DOHH2 (cell line): ENCODE measurements at regions not wholly inside any gene's neighbourhood (a gene's known extent, or its start where the extent isn't known, plus 50 kb on each side); places are given as distances from the start of the nearest gene placed in this dataset.

Source experiments
- H3F3A ChIP-seq: fragments of 200-600 bp; sonication (generic), shearing (Covaris generic); 2 replicates; pipeline ENCODE4 v1.6.0; 2016; ENCODE audit warnings: antibody characterized with exemption, mild to moderate bottlenecking; ENCODE audit not compliant: control insufficient read depth, insufficient read depth
- H3K27ac ChIP-seq: fragments of 200-600 bp; sonication (generic); 2 replicates; pipeline ENCODE4 v1.5.1; 2014; ENCODE audit warnings: low read depth, mild to moderate bottlenecking, low read length, moderate library complexity
- H3K27me3 ChIP-seq: fragments of 200-600 bp; sonication (generic); 2 replicates; pipeline ENCODE4 v1.6.1; 2014; ENCODE audit warnings: mild to moderate bottlenecking, low read length, mixed read lengths; ENCODE audit not compliant: control insufficient read depth
- H3K36me3 ChIP-seq: fragments of 200-600 bp; sonication (generic); 2 replicates; pipeline ENCODE4 v1.6.1; 2014; ENCODE audit warnings: mild to moderate bottlenecking, low read length, moderate library complexity, mixed read lengths; ENCODE audit not compliant: control insufficient read depth
- H3K4me1 ChIP-seq: fragments of 200-600 bp; sonication (generic); 2 replicates; pipeline ENCODE4 v1.6.1; 2014; ENCODE audit warnings: mild to moderate bottlenecking, low read length, mixed read lengths; ENCODE audit not compliant: control insufficient read depth
- H3K4me2 ChIP-seq: fragments of 200-600 bp; sonication (generic); 2 replicates; pipeline ENCODE4 v1.6.0; 2014; ENCODE audit warnings: mild to moderate bottlenecking, low read length, moderate library complexity
- H3K4me3 ChIP-seq: fragments of 200-600 bp; sonication (generic); 2 replicates; pipeline ENCODE4 v1.5.1; 2014; ENCODE audit warnings: mild to moderate bottlenecking, low read length, mixed read lengths
- H3K79me2 ChIP-seq: fragments of 200-600 bp; sonication (generic); 2 replicates; pipeline ENCODE4 v1.6.1; 2014; ENCODE audit warnings: mild to moderate bottlenecking, low read length, mixed read lengths; ENCODE audit not compliant: control insufficient read depth
- H3K9me2 ChIP-seq: fragments of 200-600 bp; sonication (generic); replicated peaks from 2 replicates; pipeline ENCODE4 v1.6.1; 2014; ENCODE audit warnings: mild to moderate bottlenecking, low read length, mixed read lengths; ENCODE audit not compliant: control insufficient read depth
- H3K9me3 ChIP-seq: fragments of 200-600 bp; sonication (generic); 2 replicates; pipeline ENCODE4 v1.6.1; 2014; ENCODE audit warnings: antibody characterized with exemption, low read length, mixed read lengths; ENCODE audit not compliant: control insufficient read depth, insufficient read depth
- H4K20me1 ChIP-seq: fragments of 200-600 bp; sonication (generic); 2 replicates; pipeline ENCODE4 v1.6.0; 2014; ENCODE audit warnings: low read depth, mild to moderate bottlenecking, antibody characterized with exemption, low read length, moderate library complexity; ENCODE audit not compliant: control insufficient read depth, insufficient read depth
- EZH2phosphoT487 ChIP-seq: fragments of 200-600 bp; sonication (generic); IDR thresholded peaks from 2 replicates; pipeline ENCODE4 v1.6.1; 2017; ENCODE audit warnings: borderline replicate concordance, mild to moderate bottlenecking, antibody characterized with exemption, low read length, moderate library complexity, mixed read lengths
- TF ChIP-seq, protein P1 (sequence below): fragments of 200-600 bp; sonication (generic); IDR thresholded peaks from one replicate; pipeline ENCODE4 v1.5.1; 2014; ENCODE audit warnings: antibody characterized with exemption, mild to moderate bottlenecking, low read depth, low read length; ENCODE audit not compliant: poor library complexity, severe bottlenecking

DNA sequence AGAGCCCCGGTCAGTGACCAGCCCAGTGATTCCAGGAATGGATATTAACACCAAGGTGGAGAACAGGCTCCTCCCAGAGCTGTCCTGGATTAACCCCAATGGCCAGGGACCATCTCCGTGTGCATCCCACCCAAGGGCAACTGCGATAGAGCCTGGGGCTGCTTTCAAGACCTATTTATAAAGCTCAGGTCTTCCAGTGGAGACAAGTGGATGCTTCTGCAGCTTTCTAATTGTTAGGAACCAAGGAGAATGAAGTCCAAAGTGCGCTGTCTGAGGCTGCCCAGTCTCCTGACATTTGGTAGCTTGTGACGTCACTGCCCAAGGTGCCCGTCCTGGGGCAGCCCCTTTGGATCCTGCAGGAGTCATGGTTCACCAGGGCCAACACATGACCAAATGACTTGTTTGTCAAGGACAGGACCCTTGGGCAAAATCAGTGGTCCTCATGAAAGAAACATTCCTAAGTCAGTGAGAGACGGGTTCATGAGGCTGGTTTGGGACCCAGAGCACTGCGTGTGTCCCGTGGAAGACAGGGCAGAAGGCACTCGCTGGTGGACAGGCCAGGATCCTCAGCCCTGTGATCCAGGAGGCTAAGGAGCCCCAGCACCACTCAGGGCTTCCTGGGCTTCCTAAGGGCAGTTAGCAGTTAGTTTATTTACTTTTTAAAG, 174.9 kb downstream of the ANKRD60 start:
- no peaks in the 10 kb centered on the region for H3K79me2 ChIP-seq
- no peak for TF ChIP-seq EZH2phosphoT487
- TF ChIP-seq, protein P1, sequence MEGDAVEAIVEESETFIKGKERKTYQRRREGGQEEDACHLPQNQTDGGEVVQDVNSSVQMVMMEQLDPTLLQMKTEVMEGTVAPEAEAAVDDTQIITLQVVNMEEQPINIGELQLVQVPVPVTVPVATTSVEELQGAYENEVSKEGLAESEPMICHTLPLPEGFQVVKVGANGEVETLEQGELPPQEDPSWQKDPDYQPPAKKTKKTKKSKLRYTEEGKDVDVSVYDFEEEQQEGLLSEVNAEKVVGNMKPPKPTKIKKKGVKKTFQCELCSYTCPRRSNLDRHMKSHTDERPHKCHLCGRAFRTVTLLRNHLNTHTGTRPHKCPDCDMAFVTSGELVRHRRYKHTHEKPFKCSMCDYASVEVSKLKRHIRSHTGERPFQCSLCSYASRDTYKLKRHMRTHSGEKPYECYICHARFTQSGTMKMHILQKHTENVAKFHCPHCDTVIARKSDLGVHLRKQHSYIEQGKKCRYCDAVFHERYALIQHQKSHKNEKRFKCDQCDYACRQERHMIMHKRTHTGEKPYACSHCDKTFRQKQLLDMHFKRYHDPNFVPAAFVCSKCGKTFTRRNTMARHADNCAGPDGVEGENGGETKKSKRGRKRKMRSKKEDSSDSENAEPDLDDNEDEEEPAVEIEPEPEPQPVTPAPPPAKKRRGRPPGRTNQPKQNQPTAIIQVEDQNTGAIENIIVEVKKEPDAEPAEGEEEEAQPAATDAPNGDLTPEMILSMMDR, result no peak
- H3K9me2 ChIP-seq, result no peaks in the 10 kb centered on the region
- no peaks in the 10 kb centered on the region for H3K36me3 ChIP-seq
- H3K27me3 ChIP-seq, result no peaks in the 10 kb centered on the region; the same call in 1 of the 2 replicates
- H4K20me1 ChIP-seq, result no peaks in the 10 kb centered on the region
- H3K27ac ChIP-seq, result no peak overlapping the region
- peaks cover 5% of the 10 kb centered on the region; the same call in 1 of the 2 replicates for H3K9me3 ChIP-seq
- no peak overlapping the region for H3K4me3 ChIP-seq
- no peaks in the 10 kb centered on the region for H3K4me1 ChIP-seq
- no peak overlapping the region for H3K4me2 ChIP-seq
- H3F3A ChIP-seq, result no peaks in the 10 kb centered on the region

DNA sequence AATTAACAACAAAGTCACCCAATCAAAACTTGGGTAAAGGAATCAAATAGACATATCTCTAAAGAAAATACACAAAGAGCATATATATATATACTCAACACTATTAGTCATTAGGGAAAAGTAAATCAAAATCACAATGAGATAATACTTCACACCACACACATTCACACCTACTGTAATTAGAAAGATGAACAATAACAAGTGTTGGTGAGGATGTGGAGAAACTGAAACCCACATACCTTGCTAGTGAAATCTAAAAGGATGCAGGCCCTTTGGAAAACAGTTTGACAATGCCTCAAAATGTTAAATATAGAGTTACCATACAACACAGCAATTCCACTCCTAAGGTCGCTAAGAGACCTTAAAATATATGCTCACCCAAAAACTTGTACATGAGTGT, 177.1 kb downstream of the ANKRD60 start:
- H3K27me3 ChIP-seq, result no peaks in the 10 kb centered on the region; the same call in 1 of the 2 replicates
- no peaks in the 10 kb centered on the region for H3K4me1 ChIP-seq
- TF ChIP-seq, protein P1, result no peak
- TF ChIP-seq EZH2phosphoT487, result no peak
- H3K9me2 ChIP-seq, result no peaks in the 10 kb centered on the region
- no peaks in the 10 kb centered on the region for H3K79me2 ChIP-seq
- no peak overlapping the region for H3K27ac ChIP-seq
- H3K36me3 ChIP-seq, result no peaks in the 10 kb centered on the region
- H3F3A ChIP-seq, result no peaks in the 10 kb centered on the region
- no peak overlapping the region for H3K4me3 ChIP-seq
- H3K4me2 ChIP-seq, result no peak overlapping the region
- H3K9me3 ChIP-seq, result peaks cover 5% of the 10 kb centered on the region; the same call in 1 of the 2 replicates
- no peaks in the 10 kb centered on the region for H4K20me1 ChIP-seq

- Histone ChIP-seq H3K4me3 (no peak overlapping the region), H3K36me3 (no peaks in the 10 kb centered on the region), H3K27ac (no peak overlapping the region), H3K4me1 (no peaks in the 10 kb centered on the region), H3K9me2 (no peaks in the 10 kb centered on the region), H3F3A (no peaks in the 10 kb centered on the region), H4K20me1 (no peaks in the 10 kb centered on the region), H3K9me3 (peaks cover 5% of the 10 kb centered on the region; the same call in 1 of the 2 replicates), H3K4me2 (no peak overlapping the region), H3K27me3 (no peaks in the 10 kb centered on the region; the same call in 1 of the 2 replicates), H3K79me2 (no peaks in the 10 kb centered on the region)
- TF ChIP-seq EZH2phosphoT487, result no peak
- TF ChIP-seq, protein P1, result no peak
These were observed 180.3 kb downstream of the ANKRD60 start for GRCh38 chr20:58048096-58048702.
